GM12865 (cell line): ENCODE measurements at regions not wholly inside any gene's neighbourhood (a gene's known extent, or its start where the extent isn't known, plus 50 kb on each side); places are given as distances from the start of the nearest gene placed in this dataset.

Experiments
- DNase-seq: peaks from one replicate; pipeline ENCODE4 v3.0.0; 2010; ENCODE audit warnings: low read depth
- H3K4me3 ChIP-seq: 2 replicates; pipeline ENCODE4 v1.5.1; 2011; ENCODE audit warnings: mild to moderate bottlenecking, low read depth, low read length, control low read depth
- CTCF ChIP-seq: IDR thresholded peaks from 2 replicates; pipeline ENCODE4 v1.5.1; 2011; ENCODE audit warnings: low read length, control low read depth, low read depth, inconsistent platforms; ENCODE audit not compliant: insufficient read depth; ENCODE audit errors: missing control alignments

- H3K4me3 ChIP-seq = no peak overlapping the region
- TF ChIP-seq CTCF = no peak
- no peak for DNase-seq
Observed at GRCh38 chr10:47184724-47185330, 115.2 kb upstream of the GDF10 start.

DNA sequence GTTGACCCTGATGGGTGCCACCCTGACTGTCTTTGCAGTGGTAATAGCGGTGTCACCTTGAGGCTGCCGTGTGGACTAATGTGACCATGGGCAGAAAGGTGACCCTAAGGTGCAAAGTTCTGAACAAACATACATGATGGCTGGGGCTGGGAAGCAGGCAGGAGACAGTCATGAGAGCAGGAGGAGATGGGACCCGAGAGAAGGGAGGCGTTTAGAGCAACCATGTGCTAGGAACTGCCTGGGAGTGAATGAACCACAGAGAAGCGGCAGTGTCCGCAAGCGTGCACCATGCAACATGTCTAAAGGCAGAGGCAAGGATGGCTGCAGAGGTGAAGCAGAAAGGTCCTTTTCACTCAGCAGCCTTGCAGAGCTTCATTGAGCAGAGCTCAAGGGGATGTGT lies 113.1 kb upstream of the GDF10 start:
- TF ChIP-seq CTCF = no peak
- no peak for DNase-seq
- H3K4me3 ChIP-seq = no peak overlapping the region

GRCh38 chr10:47187592-47187991 lies 112.4 kb upstream of the GDF10 start:
- no peak for DNase-seq
- TF ChIP-seq CTCF = no peak
- H3K4me3 ChIP-seq = no peak overlapping the region

GRCh38 chr10:47188156-47188555 lies 111.8 kb upstream of the GDF10 start:
- DNase-seq = no peak
- TF ChIP-seq CTCF = no peak
- H3K4me3 ChIP-seq = no peak overlapping the region

DNA sequence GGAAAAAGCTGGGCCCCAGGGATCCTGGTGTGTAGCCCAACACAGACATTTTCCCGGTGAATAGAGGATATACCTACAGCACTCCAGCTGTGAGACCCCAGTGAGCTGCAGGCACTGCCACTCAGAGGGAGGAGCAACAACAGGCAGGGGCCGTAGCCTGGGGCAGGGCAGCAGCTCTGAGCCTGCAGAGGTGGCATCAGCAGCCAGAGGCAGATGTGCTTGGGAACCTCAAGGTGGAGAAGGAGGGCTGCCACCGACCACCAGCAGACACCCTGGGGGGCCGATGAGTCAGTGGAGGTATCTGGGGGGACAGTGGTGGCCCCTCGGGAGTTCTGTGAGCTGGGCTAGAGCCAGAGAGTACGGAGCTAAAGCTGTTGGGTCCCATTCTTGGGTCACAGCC lies 110.2 kb upstream of the GDF10 start:
- H3K4me3 ChIP-seq = no peak overlapping the region
- no peak for DNase-seq
- TF ChIP-seq CTCF = no peak

DNA sequence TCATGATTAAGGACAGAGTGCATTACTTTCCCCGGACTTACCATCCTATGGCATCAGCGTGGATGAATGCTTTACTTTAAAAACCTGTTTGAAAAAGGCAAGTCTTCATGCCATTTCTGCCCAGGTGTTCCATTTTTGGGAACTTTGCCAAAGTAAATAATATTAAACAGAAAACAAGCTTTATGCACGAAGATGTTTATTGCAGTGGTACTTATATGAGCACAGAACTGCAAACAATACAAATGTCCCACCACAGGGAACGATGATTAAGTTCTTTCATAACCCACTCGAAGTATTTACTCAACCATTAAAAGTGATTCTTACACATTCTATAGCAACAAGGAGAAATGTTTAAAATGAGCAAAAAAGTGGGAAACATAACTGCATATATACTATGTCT lies 109.7 kb upstream of the GDF10 start:
- DNase-seq = no peak
- no peak for TF ChIP-seq CTCF
- no peak overlapping the region for H3K4me3 ChIP-seq

- no peak for TF ChIP-seq CTCF
- DNase-seq = no peak
Observed at GRCh38 chr10:47190802-47191450, 109.1 kb upstream of the GDF10 start.

More at GRCh38 chr10:47190802-47191450, 109.1 kb upstream of the GDF10 start:
- H3K4me3 ChIP-seq = no peak overlapping the region
